ENCODE measurements at regions not wholly inside any gene's neighbourhood (a gene's known extent, or its start where the extent isn't known, plus 50 kb on each side); places are given as distances from the start of the nearest gene placed in this dataset.

DNA sequence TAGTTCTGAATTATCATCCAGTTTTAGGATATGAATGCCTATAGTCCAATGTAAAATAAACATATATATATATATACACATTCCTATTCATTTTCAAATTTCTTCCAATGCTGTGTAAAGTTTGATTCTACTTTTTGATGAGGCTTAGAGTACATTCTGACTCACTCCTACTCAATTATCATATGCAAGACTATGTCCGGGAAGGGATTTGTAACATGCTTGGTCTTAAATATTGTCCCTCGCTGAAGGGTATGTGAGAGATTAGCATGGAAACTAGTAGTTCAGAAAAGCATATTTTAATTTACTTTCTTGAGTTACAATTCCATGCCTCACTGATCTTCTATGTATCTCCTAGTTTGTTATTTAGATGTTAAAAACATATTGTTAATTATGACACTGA is 377.7 kb upstream of the MAP2 start:
- H3K27me3 ChIP-seq (replicated peaks; ENCODE audit: control insufficient read depth, insufficient read depth, low read length) = no peaks in the 10 kb centered on the region
- no TSS peak for BruUV-seq (replicated peaks)
- intact Hi-C loops (cut with micrococcal nuclease; ENCODE audit: unreplicated experiment) = no loop called here
- TF ChIP-seq, protein P1, sequence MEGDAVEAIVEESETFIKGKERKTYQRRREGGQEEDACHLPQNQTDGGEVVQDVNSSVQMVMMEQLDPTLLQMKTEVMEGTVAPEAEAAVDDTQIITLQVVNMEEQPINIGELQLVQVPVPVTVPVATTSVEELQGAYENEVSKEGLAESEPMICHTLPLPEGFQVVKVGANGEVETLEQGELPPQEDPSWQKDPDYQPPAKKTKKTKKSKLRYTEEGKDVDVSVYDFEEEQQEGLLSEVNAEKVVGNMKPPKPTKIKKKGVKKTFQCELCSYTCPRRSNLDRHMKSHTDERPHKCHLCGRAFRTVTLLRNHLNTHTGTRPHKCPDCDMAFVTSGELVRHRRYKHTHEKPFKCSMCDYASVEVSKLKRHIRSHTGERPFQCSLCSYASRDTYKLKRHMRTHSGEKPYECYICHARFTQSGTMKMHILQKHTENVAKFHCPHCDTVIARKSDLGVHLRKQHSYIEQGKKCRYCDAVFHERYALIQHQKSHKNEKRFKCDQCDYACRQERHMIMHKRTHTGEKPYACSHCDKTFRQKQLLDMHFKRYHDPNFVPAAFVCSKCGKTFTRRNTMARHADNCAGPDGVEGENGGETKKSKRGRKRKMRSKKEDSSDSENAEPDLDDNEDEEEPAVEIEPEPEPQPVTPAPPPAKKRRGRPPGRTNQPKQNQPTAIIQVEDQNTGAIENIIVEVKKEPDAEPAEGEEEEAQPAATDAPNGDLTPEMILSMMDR (IDR thresholded peaks at IDR 0.05; ENCODE audit: insufficient read depth in 1 of 2, low read depth in 1 of 2, low read length in 1 of 2, severe bottlenecking in 1 of 2, unreplicated experiment in 1 of 2) = no peak
- no peaks in the 10 kb centered on the region for H3K9me3 ChIP-seq
- H3K4me1 ChIP-seq = 0 out of 2 replicates have a peak, but pooled peaks cover under 1% of the 10 kb centered on the region
- no peaks in the 10 kb centered on the region for H3K9me3 Mint-ChIP-seq (ENCODE audit: unreplicated experiment)
- POLR2A ChIA-PET = no interaction called here
- no peaks in the 10 kb centered on the region for H3K27me3 Mint-ChIP-seq (ENCODE audit: insufficient read depth, unreplicated experiment)
- H3K36me3 ChIP-seq (ENCODE audit: control insufficient read depth, insufficient read depth, low read length) = no peaks in the 10 kb centered on the region
- H3K27ac Mint-ChIP-seq (ENCODE audit: unreplicated experiment) = no peak overlapping the region
- CTCF ChIA-PET = no interaction called here
- H3K36me3 Mint-ChIP-seq (ENCODE audit: insufficient read depth, unreplicated experiment) = no peaks in the 10 kb centered on the region
- DNase-seq = no peak
- no peaks in the 10 kb centered on the region for H3K4me1 Mint-ChIP-seq (ENCODE audit: low read depth, unreplicated experiment)
- H3K4me3 ChIP-seq (ENCODE audit: low read depth, low read length) = no peak overlapping the region
- no peak overlapping the region for H3K4me3 Mint-ChIP-seq (ENCODE audit: unreplicated experiment)

DNA sequence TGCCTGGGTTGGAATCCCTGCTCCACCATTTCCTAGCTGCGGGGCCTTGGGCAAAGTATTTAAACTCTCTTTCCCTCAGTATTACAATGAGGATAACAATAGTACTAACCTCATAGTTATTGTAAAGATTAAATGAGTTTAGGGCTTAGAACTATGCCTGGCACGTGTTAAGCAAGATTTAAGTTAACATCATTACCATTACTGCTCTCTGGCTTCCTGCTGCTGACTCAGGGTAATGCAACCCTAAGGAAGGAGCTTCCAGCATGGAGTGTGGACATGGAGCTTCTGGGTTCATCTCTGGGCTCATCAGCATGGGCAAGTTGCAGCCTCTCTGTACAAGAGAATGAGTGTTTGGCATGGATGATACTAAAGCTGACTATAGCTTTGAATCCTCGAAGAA is 374.2 kb upstream of the MAP2 start:
- ChIA-PET POLR2A (no interaction called here), CTCF (no interaction called here)
- intact Hi-C loops (cut with micrococcal nuclease; ENCODE audit: unreplicated experiment) = no loop called here
- no peak for DNase-seq
- BruUV-seq (replicated peaks) = no TSS peak
- TF ChIP-seq, protein P1 (IDR thresholded peaks at IDR 0.05; ENCODE audit: insufficient read depth in 1 of 2, low read depth in 1 of 2, low read length in 1 of 2, severe bottlenecking in 1 of 2, unreplicated experiment in 1 of 2) = no peak
- H3K9me3 ChIP-seq = no peaks in the 10 kb centered on the region; the same call in 1 of the 2 replicates
- 0 out of 2 replicates have a peak, but pooled peaks cover 3% of the 10 kb centered on the region for H3K4me1 ChIP-seq
- no peaks in the 10 kb centered on the region for H3K27me3 Mint-ChIP-seq (ENCODE audit: insufficient read depth, unreplicated experiment)
- no peaks in the 10 kb centered on the region for H3K9me3 Mint-ChIP-seq (ENCODE audit: unreplicated experiment)
- H3K4me3 ChIP-seq (ENCODE audit: low read depth, low read length) = no peak overlapping the region
- no peaks in the 10 kb centered on the region for H3K36me3 ChIP-seq (ENCODE audit: control insufficient read depth, insufficient read depth, low read length)
- H3K4me1 Mint-ChIP-seq (ENCODE audit: low read depth, unreplicated experiment) = no peaks in the 10 kb centered on the region
- H3K4me3 Mint-ChIP-seq (ENCODE audit: unreplicated experiment) = no peak overlapping the region
- no peaks in the 10 kb centered on the region for H3K36me3 Mint-ChIP-seq (ENCODE audit: insufficient read depth, unreplicated experiment)
- H3K27ac Mint-ChIP-seq (ENCODE audit: unreplicated experiment) = no peak overlapping the region
- no peaks in the 10 kb centered on the region for H3K27me3 ChIP-seq (replicated peaks; ENCODE audit: control insufficient read depth, insufficient read depth, low read length)

DNA sequence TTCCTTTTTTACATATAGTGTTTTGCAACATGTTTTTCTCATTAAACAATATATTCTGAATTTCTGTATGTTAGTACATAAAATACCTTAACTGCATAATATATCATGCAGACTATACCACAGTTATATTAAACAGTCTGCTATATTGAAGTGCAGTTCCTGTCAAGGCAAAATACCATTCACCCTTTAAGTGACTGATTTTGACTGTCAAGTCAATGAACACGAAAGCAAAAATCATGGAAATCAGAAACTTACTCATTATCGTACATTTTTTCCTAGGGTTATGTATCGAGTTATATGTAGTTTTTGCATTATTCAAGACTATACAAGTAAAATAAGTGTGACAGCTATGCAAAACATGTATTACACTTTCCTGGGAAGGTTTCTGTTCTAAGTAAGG is 361.6 kb upstream of the MAP2 start:
- no peak for DNase-seq
- POLR2A ChIA-PET = no interaction called here

More for the DNA sequence above, 361.6 kb upstream of the MAP2 start:
- no TSS peak for BruUV-seq (replicated peaks)
- Mint-ChIP-seq H3K9me3 (ENCODE audit: unreplicated experiment) (peaks cover 8% of the 10 kb centered on the region), H3K27me3 (ENCODE audit: insufficient read depth, unreplicated experiment) (no peaks in the 10 kb centered on the region), H3K36me3 (ENCODE audit: insufficient read depth, unreplicated experiment) (no peaks in the 10 kb centered on the region), H3K4me3 (ENCODE audit: unreplicated experiment) (no peak overlapping the region), H3K4me1 (ENCODE audit: low read depth, unreplicated experiment) (no peaks in the 10 kb centered on the region), H3K27ac (ENCODE audit: unreplicated experiment) (no peak overlapping the region)
- Histone ChIP-seq H3K4me3 (ENCODE audit: low read depth, low read length) (no peak overlapping the region), H3K36me3 (ENCODE audit: control insufficient read depth, insufficient read depth, low read length) (no peaks in the 10 kb centered on the region), H3K27me3 (replicated peaks; ENCODE audit: control insufficient read depth, insufficient read depth, low read length) (no peaks in the 10 kb centered on the region), H3K9me3 (peaks cover 3% of the 10 kb centered on the region; the same call in 1 of the 2 replicates), H3K4me1 (no peaks in the 10 kb centered on the region)
- CTCF ChIA-PET = no interaction called here
- TF ChIP-seq, protein P1 (IDR thresholded peaks at IDR 0.05; ENCODE audit: insufficient read depth in 1 of 2, low read depth in 1 of 2, low read length in 1 of 2, severe bottlenecking in 1 of 2, unreplicated experiment in 1 of 2) = no peak
- intact Hi-C loops (cut with micrococcal nuclease; ENCODE audit: unreplicated experiment) = no loop called here
